SK-N-MC (cell line): ENCODE measurements at regions not wholly inside any gene's neighbourhood (a gene's known extent, or its start where the extent isn't known, plus 50 kb on each side); places are given as distances from the start of the nearest gene placed in this dataset.

ENCODE experiments used
- DNase-seq: peaks from one replicate; pipeline ENCODE4 v3.0.0-alpha.2; 2011; ENCODE audit warnings: low read depth, low spot score
- H3K27ac ChIP-seq: fragments of 200-600 bp; sonication (generic); 2 replicates; pipeline ENCODE4 v1.5.1; 2016; ENCODE audit warnings: mixed run types
- H3K36me3 ChIP-seq: fragments of 200-600 bp; sonication (generic); 2 replicates; pipeline ENCODE4 v1.6.1; 2017; ENCODE audit warnings: antibody characterized with exemption, low read length, mixed read lengths; ENCODE audit not compliant: insufficient read depth
- H3K4me3 ChIP-seq: fragments of 200-600 bp; sonication (generic); 2 replicates; pipeline ENCODE4 v1.5.1; 2016
- H3K9ac ChIP-seq: fragments of 200-600 bp; sonication (generic); 2 replicates; pipeline ENCODE4 v1.8.0; 2017; ENCODE audit warnings: mixed run types, mixed read lengths; ENCODE audit not compliant: insufficient read length
- H3K9me3 ChIP-seq: fragments of 200-600 bp; sonication (generic); 2 replicates; pipeline ENCODE4 v1.6.1; 2017; ENCODE audit warnings: low read depth, mild to moderate bottlenecking, antibody characterized with exemption, low read length, moderate library complexity, mixed read lengths
- EZH2 ChIP-seq: fragments of 200-600 bp; sonication (generic); IDR thresholded peaks from one replicate; pipeline ENCODE4 v1.6.1; 2017; ENCODE audit warnings: antibody characterized with exemption
- FOXP2 ChIP-seq: optimal IDR thresholded peaks from 2 replicates; pipeline ENCODE3; 2011; ENCODE audit warnings: mild to moderate bottlenecking, moderate library complexity; ENCODE audit not compliant: insufficient read depth; ENCODE audit errors: extremely low read length, control extremely low read depth
- POLR2AphosphoS5 ChIP-seq: IDR thresholded peaks from 2 replicates; pipeline ENCODE4 v1.6.1; 2012; ENCODE audit warnings: mild to moderate bottlenecking, low read depth, low read length, borderline replicate concordance

- Histone ChIP-seq H3K4me3 (no peak overlapping the region), H3K27ac (no peak overlapping the region), H3K9me3 (no peaks in the 10 kb centered on the region), H3K9ac (no peak overlapping the region), H3K36me3 (no peaks in the 10 kb centered on the region)
- no peak for DNase-seq
- no peak for TF ChIP-seq FOXP2
- no peak for TF ChIP-seq POLR2AphosphoS5
- TF ChIP-seq EZH2: no peak
Observed at GRCh38 chr1:94614168-94614815, 72.7 kb upstream of the F3 start.

GRCh38 chr1:94612525-94613204 lies 71.1 kb upstream of the F3 start:
- Histone ChIP-seq H3K4me3 (no peak overlapping the region), H3K27ac (no peak overlapping the region), H3K9me3 (no peaks in the 10 kb centered on the region), H3K9ac (no peak overlapping the region), H3K36me3 (no peaks in the 10 kb centered on the region)
- no peak for DNase-seq
- TF ChIP-seq POLR2AphosphoS5 (no peak), EZH2 (no peak), FOXP2 (no peak)

GRCh38 chr1:94611681-94612475 lies 70.3 kb upstream of the F3 start:
- DNase-seq: no peak
- no peak for TF ChIP-seq EZH2
- no peak for TF ChIP-seq FOXP2
- no peak for TF ChIP-seq POLR2AphosphoS5
- H3K27ac ChIP-seq: no peak overlapping the region
- H3K9me3 ChIP-seq: no peaks in the 10 kb centered on the region
- H3K36me3 ChIP-seq: no peaks in the 10 kb centered on the region
- H3K4me3 ChIP-seq: no peak overlapping the region
- no peak overlapping the region for H3K9ac ChIP-seq

- TF ChIP-seq POLR2AphosphoS5 (no peak), EZH2 (no peak), FOXP2 (no peak)
- no peaks in the 10 kb centered on the region for H3K9me3 ChIP-seq
- H3K36me3 ChIP-seq: no peaks in the 10 kb centered on the region
- H3K9ac ChIP-seq: no peak overlapping the region
- DNase-seq: no peak
- H3K27ac ChIP-seq: no peak overlapping the region
- H3K4me3 ChIP-seq: no peak overlapping the region
Observed at GRCh38 chr1:94609619-94610018, 68.1 kb upstream of the F3 start.

GRCh38 chr1:94608852-94609530 lies 67.4 kb upstream of the F3 start:
- DNase-seq: no peak
- no peak overlapping the region for H3K27ac ChIP-seq
- H3K9me3 ChIP-seq: no peaks in the 10 kb centered on the region
- no peak for TF ChIP-seq EZH2
- TF ChIP-seq POLR2AphosphoS5: no peak
- no peak for TF ChIP-seq FOXP2
- H3K9ac ChIP-seq: no peak overlapping the region
- no peak overlapping the region for H3K4me3 ChIP-seq
- no peaks in the 10 kb centered on the region for H3K36me3 ChIP-seq

- DNase-seq: no peak
- Histone ChIP-seq H3K4me3 (no peak overlapping the region), H3K27ac (no peak overlapping the region), H3K36me3 (no peaks in the 10 kb centered on the region), H3K9ac (no peak overlapping the region), H3K9me3 (no peaks in the 10 kb centered on the region)
- TF ChIP-seq FOXP2 (no peak), POLR2AphosphoS5 (no peak), EZH2 (no peak)
Observed at GRCh38 chr1:94608142-94608851, 66.7 kb upstream of the F3 start.

GRCh38 chr1:94607398-94607797 lies 65.8 kb upstream of the F3 start:
- Histone ChIP-seq H3K36me3 (no peaks in the 10 kb centered on the region), H3K4me3 (no peak overlapping the region), H3K27ac (no peak overlapping the region), H3K9ac (no peak overlapping the region), H3K9me3 (no peaks in the 10 kb centered on the region)
- no peak for DNase-seq
- no peak for TF ChIP-seq POLR2AphosphoS5
- TF ChIP-seq EZH2: no peak
- TF ChIP-seq FOXP2: no peak

- H3K9ac ChIP-seq: no peak overlapping the region
- no peak for TF ChIP-seq EZH2
- no peak for TF ChIP-seq FOXP2
- no peak for TF ChIP-seq POLR2AphosphoS5
- no peaks in the 10 kb centered on the region for H3K9me3 ChIP-seq
- H3K27ac ChIP-seq: no peak overlapping the region
- no peaks in the 10 kb centered on the region for H3K36me3 ChIP-seq
- DNase-seq: no peak
- no peak overlapping the region for H3K4me3 ChIP-seq
Observed at GRCh38 chr1:94606471-94606870, 64.9 kb upstream of the F3 start.

- Histone ChIP-seq H3K9ac (no peak overlapping the region), H3K9me3 (no peaks in the 10 kb centered on the region), H3K4me3 (no peak overlapping the region), H3K27ac (no peak overlapping the region), H3K36me3 (no peaks in the 10 kb centered on the region)
- TF ChIP-seq EZH2 (no peak), FOXP2 (no peak), POLR2AphosphoS5 (no peak)
- DNase-seq: no peak
Observed at GRCh38 chr1:94603663-94604062, 62.1 kb upstream of the F3 start.
